Endodermal cell (in vitro differentiated cells): ENCODE measurements at regions not wholly inside any gene's neighbourhood (a gene's known extent, or its start where the extent isn't known, plus 50 kb on each side); places are given as distances from the start of the nearest gene placed in this dataset.

Experiments
- DNase-seq: peaks from one replicate; pipeline ENCODE4 v3.0.0-alpha.2; 2017
- H3K27ac ChIP-seq: 2 replicates; pipeline ENCODE4 v1.5.1; 2013; ENCODE audit warnings: mild to moderate bottlenecking, low read depth, low read length, moderate library complexity
- H3K27me3 ChIP-seq: 2 replicates; pipeline ENCODE4 v1.6.1; 2013; ENCODE audit warnings: mild to moderate bottlenecking, low read length, moderate library complexity; ENCODE audit not compliant: insufficient read depth, control insufficient read depth, poor library complexity, severe bottlenecking
- H3K36me3 ChIP-seq: 2 replicates; pipeline ENCODE4 v1.7.0; 2013; ENCODE audit warnings: mild to moderate bottlenecking, low read length, moderate library complexity; ENCODE audit not compliant: control insufficient read depth, insufficient read depth
- H3K4me1 ChIP-seq: one replicate; pipeline ENCODE4 v1.7.0; 2013; ENCODE audit warnings: low read length; ENCODE audit not compliant: control insufficient read depth, insufficient read depth
- H3K4me3 ChIP-seq: 2 replicates; pipeline ENCODE4 v1.5.1; 2013; ENCODE audit warnings: mild to moderate bottlenecking, low read length, moderate library complexity
- H3K9ac ChIP-seq: 2 replicates; pipeline ENCODE4 v1.6.1; 2013; ENCODE audit warnings: mild to moderate bottlenecking, low read length, moderate library complexity; ENCODE audit not compliant: poor library complexity, severe bottlenecking; ENCODE audit errors: extremely low read depth
- H3K9me3 ChIP-seq: 2 replicates; pipeline ENCODE4 v1.6.1; 2013; ENCODE audit warnings: mild to moderate bottlenecking, low read length, moderate library complexity; ENCODE audit not compliant: control insufficient read depth
- H3K27ac Mint-ChIP-seq: 2 replicates; pipeline ENCODE4 v1.8.0; 2020; ENCODE audit warnings: mixed read lengths
- H3K27me3 Mint-ChIP-seq: 2 replicates; pipeline ENCODE4 v1.8.0; 2021; ENCODE audit warnings: mild to moderate bottlenecking, mixed read lengths; ENCODE audit not compliant: insufficient read depth
- H3K36me3 Mint-ChIP-seq: 2 replicates; pipeline ENCODE4 v1.8.0; 2020; ENCODE audit warnings: low read depth, mixed read lengths
- H3K4me1 Mint-ChIP-seq: 2 replicates; pipeline ENCODE4 v1.8.0; 2020; ENCODE audit warnings: mixed read lengths
- H3K4me3 Mint-ChIP-seq: 2 replicates; pipeline ENCODE4 v1.8.0; 2020; ENCODE audit warnings: mild to moderate bottlenecking, moderate library complexity, mixed read lengths
- H3K9me3 Mint-ChIP-seq: 2 replicates; pipeline ENCODE4 v1.8.0; 2020; ENCODE audit warnings: mild to moderate bottlenecking, mixed read lengths
- CTCF ChIP-seq: fragments of 200-600 bp; sonication (generic); conservative IDR thresholded peaks from 2 replicates; pipeline ENCODE4 v1.5.0; 2021; ENCODE audit warnings: antibody characterized with exemption, mild to moderate bottlenecking
- WGBS, 2 experiments: methylation state at CpG; one replicate each; pipeline versions ENCODE4 v1.1.5 to v1.1.7; 2013; ENCODE audit warnings: missing lambda C conversion rate in 2 of 2, mixed read lengths in 1 of 2; ENCODE audit not compliant: insufficient coverage in 1 of 2, insufficient read length in 1 of 2; 5-methylcytosine and 5-hydroxymethylcytosine counted together

- 93 to 97% methylated on average over 3 of the region's 3 CpGs for WGBS, 2 experiments
- Mint-ChIP-seq H3K27me3 (no peaks in the 10 kb centered on the region), H3K4me3 (no peak overlapping the region), H3K36me3 (peaks cover 64% of the 10 kb centered on the region), H3K9me3 (peaks cover 8% of the 10 kb centered on the region), H3K27ac (no peak overlapping the region), H3K4me1 (peaks cover 69% of the 10 kb centered on the region)
- Histone ChIP-seq H3K27ac (no peak overlapping the region), H3K4me3 (no peak overlapping the region), H3K4me1 (peaks cover 19% of the 10 kb centered on the region), H3K9ac (no peak overlapping the region), H3K36me3 (peaks cover 67% of the 10 kb centered on the region), H3K27me3 (no peaks in the 10 kb centered on the region), H3K9me3 (peaks cover 1% of the 10 kb centered on the region)
- no peak for DNase-seq
- no peak for TF ChIP-seq CTCF
Observed at GRCh38 chr12:22919883-22920282, 294.9 kb downstream of the ETNK1 start.

- H3K4me1 ChIP-seq: peaks cover 27% of the 10 kb centered on the region
- 60 to 80% methylated on average over 1 to 2 of the region's 2 CpGs for WGBS, 2 experiments
- Mint-ChIP-seq H3K27ac (peak overlapping the region; percentile 96), H3K27me3 (no peaks in the 10 kb centered on the region), H3K4me1 (peaks cover 68% of the 10 kb centered on the region), H3K36me3 (peaks cover 53% of the 10 kb centered on the region), H3K9me3 (no peaks in the 10 kb centered on the region), H3K4me3 (peak overlapping the region; percentile 11)
- no peak for DNase-seq
- H3K9me3 ChIP-seq: no peaks in the 10 kb centered on the region
- H3K36me3 ChIP-seq: peaks cover 60% of the 10 kb centered on the region
- H3K27ac ChIP-seq: peak overlapping the region; percentile 67
- H3K4me3 ChIP-seq: peak overlapping the region; percentile 50
- TF ChIP-seq CTCF: no peak
- H3K9ac ChIP-seq: peak overlapping the region; percentile 66
- H3K27me3 ChIP-seq: no peaks in the 10 kb centered on the region
Observed at GRCh38 chr12:22923768-22924167, 298.8 kb downstream of the ETNK1 start.

GRCh38 chr12:22924391-22924790, 299.4 kb downstream of the ETNK1 start:
- Histone ChIP-seq H3K9ac (peak overlapping the region; percentile 66), H3K4me1 (peaks cover 27% of the 10 kb centered on the region), H3K9me3 (no peaks in the 10 kb centered on the region), H3K4me3 (peak overlapping the region; percentile 50), H3K27ac (peak overlapping the region; percentile 67), H3K27me3 (no peaks in the 10 kb centered on the region), H3K36me3 (peaks cover 60% of the 10 kb centered on the region)
- Mint-ChIP-seq H3K9me3 (no peaks in the 10 kb centered on the region), H3K36me3 (peaks cover 53% of the 10 kb centered on the region), H3K27ac (peak overlapping the region; percentile 96), H3K4me3 (peak overlapping the region; percentile 11), H3K27me3 (no peaks in the 10 kb centered on the region), H3K4me1 (peaks cover 73% of the 10 kb centered on the region)
- 31 to 71% methylated on average over 1 to 2 of the region's 2 CpGs for WGBS, 2 experiments
- peak; percentile 80 for DNase-seq
- peak; percentile 64 for TF ChIP-seq CTCF
